Caco-2 (cell line): ENCODE measurements at regions not wholly inside any gene's neighbourhood (a gene's known extent, or its start where the extent isn't known, plus 50 kb on each side); places are given as distances from the start of the nearest gene placed in this dataset.

Source experiments
- BruUV-seq: library from RNA; stranded (reverse); fragments of 400-500 nt; replicated peaks from 2 replicates; lab custom pipeline; 2021; lab: Mats Ljungman, UMichigan
- CTCF ChIA-PET: fragments of 300-600 bp; sonication (Branson Sonifier 250); formaldehyde crosslinking; loops from one replicate; lab custom pipeline; 2022; ENCODE audit warnings: antibody characterized with exemption; lab: Charles Lee
- POLR2A ChIA-PET: fragments of 300-600 bp; sonication (Branson Sonifier 250); formaldehyde crosslinking; loops from one replicate; lab custom pipeline; 2022; ENCODE audit warnings: antibody characterized with exemption; lab: Charles Lee
- DNase-seq, 2 experiments: peaks; one replicate each; pipeline versions ENCODE4 v3.0.0 to v3.0.0-alpha.2; 2020 to 2022
- H3K27me3 ChIP-seq: replicated peaks from 2 replicates; pipeline ENCODE4 v1.6.0; 2011; ENCODE audit warnings: low read length; ENCODE audit not compliant: control insufficient read depth, insufficient read depth
- H3K36me3 ChIP-seq: 2 replicates; pipeline ENCODE4 v1.5.1; 2011; ENCODE audit warnings: low read length; ENCODE audit not compliant: control insufficient read depth, insufficient read depth
- H3K4me1 ChIP-seq: fragments of 250-450 bp; sonication (Bioruptor Pico); 2 replicates; pipeline ENCODE4 v1.5.1; 2020; ENCODE audit warnings: mild to moderate bottlenecking
- H3K4me3 ChIP-seq: 2 replicates; pipeline ENCODE4 v1.5.1; 2011; ENCODE audit warnings: low read depth, mild to moderate bottlenecking, control low read depth, low read length
- H3K9me3 ChIP-seq: fragments of 250-450 bp; sonication (Bioruptor Pico); 2 replicates; pipeline ENCODE4 v1.5.1; 2020; ENCODE audit warnings: mild to moderate bottlenecking, moderate library complexity
- H3K27ac Mint-ChIP-seq: one replicate; pipeline ENCODE4 v1.8.0; 2022; ENCODE audit warnings: mixed read lengths; ENCODE audit not compliant: unreplicated experiment
- H3K27me3 Mint-ChIP-seq: one replicate; pipeline ENCODE4 v1.8.0; 2022; ENCODE audit warnings: mixed read lengths; ENCODE audit not compliant: insufficient read depth, unreplicated experiment
- H3K36me3 Mint-ChIP-seq: one replicate; pipeline ENCODE4 v1.8.0; 2022; ENCODE audit warnings: mild to moderate bottlenecking, mixed read lengths; ENCODE audit not compliant: insufficient read depth, unreplicated experiment
- H3K4me1 Mint-ChIP-seq: one replicate; pipeline ENCODE4 v1.8.0; 2022; ENCODE audit warnings: low read depth, mixed read lengths; ENCODE audit not compliant: unreplicated experiment
- H3K4me3 Mint-ChIP-seq: one replicate; pipeline ENCODE4 v1.8.0; 2022; ENCODE audit warnings: mild to moderate bottlenecking, moderate library complexity, mixed read lengths; ENCODE audit not compliant: unreplicated experiment
- H3K9me3 Mint-ChIP-seq: one replicate; pipeline ENCODE4 v1.8.0; 2022; ENCODE audit warnings: mixed read lengths; ENCODE audit not compliant: unreplicated experiment
- CTCF ChIP-seq, 2 experiments: fragments of 200-600 bp in 1 of 2; IDR thresholded peaks; 1 replicate in 1 of 2; 2 replicates in 1 of 2; pipeline versions ENCODE4 v1.5.1 to v1.8.0; 2011 to 2022; ENCODE audit warnings: antibody characterized with exemption in 1 of 2, control low read depth in 1 of 2, inconsistent platforms in 1 of 2, low read depth in 1 of 2, low read length in 1 of 2, mild to moderate bottlenecking in 1 of 2, moderate library complexity in 1 of 2; ENCODE audit not compliant: insufficient read depth in 1 of 2, severe bottlenecking in 1 of 2, unreplicated experiment in 1 of 2
- intact Hi-C: fragments of 100-400 bp; cut with micrococcal nuclease; formaldehyde crosslinking; loops from one replicate; pipeline ENCODE4 v1.10.0; 2022; ENCODE audit not compliant: unreplicated experiment

DNA sequence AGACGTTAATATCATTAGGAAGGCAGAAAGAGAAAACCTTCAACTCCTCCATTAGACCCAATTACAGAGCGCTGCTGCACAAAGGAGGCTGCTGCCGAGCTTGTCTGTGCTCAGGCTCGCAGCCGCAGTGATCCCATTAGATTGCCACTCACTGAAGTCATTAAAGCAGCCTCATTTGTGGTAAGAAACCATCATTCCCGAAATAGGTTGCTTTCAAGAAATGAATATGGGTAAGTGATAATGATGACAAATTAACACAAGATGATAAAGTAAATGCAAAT lies 137.2 kb downstream of the CAVIN4 start:
- ChIA-PET CTCF (interaction anchor here (0.7 to 1.4 kb wide), 2 partner anchors 521 to 597 kb away, joined by 3 read pairs; no protein-coding TSS in a partner anchor), POLR2A (no interaction called here)
- Histone ChIP-seq H3K4me1 (no peaks in the 10 kb centered on the region), H3K9me3 (peaks cover 11% of the 10 kb centered on the region; the same call in 1 of the 2 replicates), H3K27me3 (no peaks in the 10 kb centered on the region; the same call in 1 of the 2 replicates), H3K36me3 (no peaks in the 10 kb centered on the region), H3K4me3 (no peak overlapping the region)
- H3K27me3 Mint-ChIP-seq, result no peaks in the 10 kb centered on the region
- no TSS peak for BruUV-seq
- H3K4me1 Mint-ChIP-seq, result no peaks in the 10 kb centered on the region
- H3K27ac Mint-ChIP-seq, result no peak overlapping the region
- no peak overlapping the region for H3K4me3 Mint-ChIP-seq
- intact Hi-C loops, result loop anchor here (1.0 kb wide), 1 partner anchor 313 kb away; the partner anchor contains the start of gene PLPPR1
- DNase-seq, result no peak
- H3K36me3 Mint-ChIP-seq, result no peaks in the 10 kb centered on the region
- H3K9me3 Mint-ChIP-seq, result peaks cover 11% of the 10 kb centered on the region
- no peak for TF ChIP-seq CTCF (IDR thresholded peaks at IDR 0.05; ENCODE audit: insufficient read depth in 1 of 2, low read depth in 1 of 2, low read length in 1 of 2, severe bottlenecking in 1 of 2, unreplicated experiment in 1 of 2)

DNA sequence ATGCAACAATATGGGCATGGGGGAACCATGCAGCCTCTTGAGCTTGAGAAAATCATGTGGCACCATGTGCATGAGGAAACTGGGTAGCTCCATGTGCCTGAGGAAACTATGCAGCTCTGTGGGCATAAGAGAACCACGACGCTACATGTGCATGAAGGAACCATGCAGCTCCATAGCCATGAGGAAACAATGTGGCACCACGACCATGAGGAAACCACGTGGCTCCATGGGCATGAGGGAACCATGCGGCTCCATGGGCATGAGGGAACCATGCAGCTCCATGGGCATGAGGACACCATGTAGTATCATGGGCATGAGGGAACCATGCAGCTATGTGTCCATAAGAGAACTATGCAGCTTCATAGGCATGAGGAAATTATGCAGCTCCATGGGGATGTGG lies 140.8 kb downstream of the CAVIN4 start:
- no peak overlapping the region for H3K4me3 Mint-ChIP-seq
- H3K36me3 Mint-ChIP-seq, result no peaks in the 10 kb centered on the region
- POLR2A ChIA-PET, result no interaction called here

GRCh38 chr9:100720922-100721321 lies 143.0 kb downstream of the CAVIN4 start:
- H3K4me3 Mint-ChIP-seq, result no peak overlapping the region
- no peak for DNase-seq
- no peaks in the 10 kb centered on the region for H3K9me3 ChIP-seq
- ChIA-PET CTCF (no interaction called here), POLR2A (no interaction called here)
- no peaks in the 10 kb centered on the region for H3K36me3 Mint-ChIP-seq
- H3K27me3 ChIP-seq, result no peaks in the 10 kb centered on the region
- H3K4me1 ChIP-seq, result no peaks in the 10 kb centered on the region
- no TSS peak for BruUV-seq
- no peak overlapping the region for H3K27ac Mint-ChIP-seq
- intact Hi-C loops, result no loop called here
- H3K4me1 Mint-ChIP-seq, result no peaks in the 10 kb centered on the region
- peaks cover 9% of the 10 kb centered on the region for H3K27me3 Mint-ChIP-seq
- H3K4me3 ChIP-seq, result no peak overlapping the region
- no peaks in the 10 kb centered on the region for H3K36me3 ChIP-seq
- H3K9me3 Mint-ChIP-seq, result no peaks in the 10 kb centered on the region
- no peak for TF ChIP-seq CTCF (IDR thresholded peaks at IDR 0.05; ENCODE audit: insufficient read depth in 1 of 2, low read depth in 1 of 2, low read length in 1 of 2, severe bottlenecking in 1 of 2, unreplicated experiment in 1 of 2)

More for the DNA sequence above, 140.8 kb downstream of the CAVIN4 start:
- Mint-ChIP-seq H3K27ac (no peak overlapping the region), H3K27me3 (peaks cover 7% of the 10 kb centered on the region), H3K9me3 (no peaks in the 10 kb centered on the region), H3K4me1 (no peaks in the 10 kb centered on the region)
- no TSS peak for BruUV-seq
- no peak for TF ChIP-seq CTCF (IDR thresholded peaks at IDR 0.05; ENCODE audit: insufficient read depth in 1 of 2, low read depth in 1 of 2, low read length in 1 of 2, severe bottlenecking in 1 of 2, unreplicated experiment in 1 of 2)
- no peak for DNase-seq
- no peak overlapping the region for H3K4me3 ChIP-seq
- H3K4me1 ChIP-seq, result no peaks in the 10 kb centered on the region
- H3K27me3 ChIP-seq, result no peaks in the 10 kb centered on the region; the same call in 1 of the 2 replicates
- no peaks in the 10 kb centered on the region for H3K9me3 ChIP-seq
- CTCF ChIA-PET, result no interaction called here
- H3K36me3 ChIP-seq, result no peaks in the 10 kb centered on the region
- intact Hi-C loops, result no loop called here
